ENCODE measurements at regions not wholly inside any gene's neighbourhood (a gene's known extent, or its start where the extent isn't known, plus 50 kb on each side); places are given as distances from the start of the nearest gene placed in this dataset.

GRCh38 chr10:29169021-29169420 is 119.8 kb upstream of the LYZL1 start:
- no peaks in the 10 kb centered on the region for H3K36me3 ChIP-seq (ENCODE audit: insufficient read depth)
- no peaks in the 10 kb centered on the region for H3K4me1 ChIP-seq (ENCODE audit: low read depth, poor library complexity, severe bottlenecking)
- no peak overlapping the region for H3K4me3 ChIP-seq (IDR thresholded peaks at IDR 0.05; ENCODE audit: insufficient read depth, low read depth, low read length)
- no peak overlapping the region for H3K9ac ChIP-seq
- H4K20me1 ChIP-seq (ENCODE audit: insufficient read depth) = no peaks in the 10 kb centered on the region
- TF ChIP-seq, protein P1, sequence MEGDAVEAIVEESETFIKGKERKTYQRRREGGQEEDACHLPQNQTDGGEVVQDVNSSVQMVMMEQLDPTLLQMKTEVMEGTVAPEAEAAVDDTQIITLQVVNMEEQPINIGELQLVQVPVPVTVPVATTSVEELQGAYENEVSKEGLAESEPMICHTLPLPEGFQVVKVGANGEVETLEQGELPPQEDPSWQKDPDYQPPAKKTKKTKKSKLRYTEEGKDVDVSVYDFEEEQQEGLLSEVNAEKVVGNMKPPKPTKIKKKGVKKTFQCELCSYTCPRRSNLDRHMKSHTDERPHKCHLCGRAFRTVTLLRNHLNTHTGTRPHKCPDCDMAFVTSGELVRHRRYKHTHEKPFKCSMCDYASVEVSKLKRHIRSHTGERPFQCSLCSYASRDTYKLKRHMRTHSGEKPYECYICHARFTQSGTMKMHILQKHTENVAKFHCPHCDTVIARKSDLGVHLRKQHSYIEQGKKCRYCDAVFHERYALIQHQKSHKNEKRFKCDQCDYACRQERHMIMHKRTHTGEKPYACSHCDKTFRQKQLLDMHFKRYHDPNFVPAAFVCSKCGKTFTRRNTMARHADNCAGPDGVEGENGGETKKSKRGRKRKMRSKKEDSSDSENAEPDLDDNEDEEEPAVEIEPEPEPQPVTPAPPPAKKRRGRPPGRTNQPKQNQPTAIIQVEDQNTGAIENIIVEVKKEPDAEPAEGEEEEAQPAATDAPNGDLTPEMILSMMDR (conservative IDR thresholded peaks at IDR 0.05; ENCODE audit: low read depth, low read length) = no peak
- no peak overlapping the region for H3K27ac ChIP-seq
- H2AFZ ChIP-seq (ENCODE audit: low read depth) = no peak overlapping the region
- H3K79me2 ChIP-seq (ENCODE audit: insufficient read depth, low read depth) = no peaks in the 10 kb centered on the region
- no peaks in the 10 kb centered on the region for H3K27me3 ChIP-seq (ENCODE audit: insufficient read depth, low read depth)
- no peak overlapping the region for H3K4me2 ChIP-seq

DNA sequence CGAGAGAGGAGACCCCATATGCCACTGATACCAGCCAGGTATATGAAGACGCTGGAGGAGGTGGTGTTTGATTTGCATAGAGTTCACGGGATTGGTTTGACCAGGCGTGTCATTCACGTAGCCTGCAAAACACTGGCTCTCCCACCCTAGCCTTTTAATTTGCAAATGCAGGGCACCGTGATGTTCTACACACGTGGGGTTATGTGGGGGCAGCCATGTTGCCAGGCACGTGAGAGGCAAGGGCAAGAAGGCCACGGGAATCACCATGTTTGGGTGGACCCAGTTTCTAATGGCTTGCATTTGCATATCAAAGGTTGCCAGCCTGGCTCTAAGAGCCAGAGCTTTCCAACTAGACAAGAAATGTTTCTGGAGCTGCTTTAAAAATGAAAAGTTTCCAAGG is 117.2 kb upstream of the LYZL1 start:
- H3K79me2 ChIP-seq (ENCODE audit: insufficient read depth, low read depth) = no peaks in the 10 kb centered on the region
- no peaks in the 10 kb centered on the region for H4K20me1 ChIP-seq (ENCODE audit: insufficient read depth)
- no peak overlapping the region for H3K9ac ChIP-seq
- no peak overlapping the region for H3K4me2 ChIP-seq
- no peaks in the 10 kb centered on the region for H3K36me3 ChIP-seq (ENCODE audit: insufficient read depth)
- no peaks in the 10 kb centered on the region for H3K27me3 ChIP-seq (ENCODE audit: insufficient read depth, low read depth)
- H3K4me3 ChIP-seq (IDR thresholded peaks at IDR 0.05; ENCODE audit: insufficient read depth, low read depth, low read length) = no peak overlapping the region
- H3K4me1 ChIP-seq (ENCODE audit: low read depth, poor library complexity, severe bottlenecking) = no peaks in the 10 kb centered on the region
- TF ChIP-seq, protein P1 (conservative IDR thresholded peaks at IDR 0.05; ENCODE audit: low read depth, low read length) = no peak
- H2AFZ ChIP-seq (ENCODE audit: low read depth) = no peak overlapping the region
- H3K27ac ChIP-seq = no peak overlapping the region

GRCh38 chr10:29174389-29174788 is 114.5 kb upstream of the LYZL1 start:
- H4K20me1 ChIP-seq (ENCODE audit: insufficient read depth) = no peaks in the 10 kb centered on the region
- no peak overlapping the region for H2AFZ ChIP-seq (ENCODE audit: low read depth)
- no peaks in the 10 kb centered on the region for H3K4me1 ChIP-seq (ENCODE audit: low read depth, poor library complexity, severe bottlenecking)
- no peaks in the 10 kb centered on the region for H3K27me3 ChIP-seq (ENCODE audit: insufficient read depth, low read depth)
- H3K4me3 ChIP-seq (IDR thresholded peaks at IDR 0.05; ENCODE audit: insufficient read depth, low read depth, low read length) = no peak overlapping the region
- no peak overlapping the region for H3K27ac ChIP-seq
- no peaks in the 10 kb centered on the region for H3K79me2 ChIP-seq (ENCODE audit: insufficient read depth, low read depth)
- no peaks in the 10 kb centered on the region for H3K36me3 ChIP-seq (ENCODE audit: insufficient read depth)
- TF ChIP-seq, protein P1 (conservative IDR thresholded peaks at IDR 0.05; ENCODE audit: low read depth, low read length) = no peak
- H3K9ac ChIP-seq = no peak overlapping the region
- H3K4me2 ChIP-seq = no peak overlapping the region

- TF ChIP-seq, protein P1 (conservative IDR thresholded peaks at IDR 0.05; ENCODE audit: low read depth, low read length) = no peak
- Histone ChIP-seq H3K9ac (no peak overlapping the region), H3K79me2 (ENCODE audit: insufficient read depth, low read depth) (no peaks in the 10 kb centered on the region), H3K27me3 (ENCODE audit: insufficient read depth, low read depth) (no peaks in the 10 kb centered on the region), H3K36me3 (ENCODE audit: insufficient read depth) (no peaks in the 10 kb centered on the region), H4K20me1 (ENCODE audit: insufficient read depth) (no peaks in the 10 kb centered on the region), H2AFZ (ENCODE audit: low read depth) (no peak overlapping the region), H3K4me1 (ENCODE audit: low read depth, poor library complexity, severe bottlenecking) (no peaks in the 10 kb centered on the region), H3K27ac (no peak overlapping the region), H3K4me3 (IDR thresholded peaks at IDR 0.05; ENCODE audit: insufficient read depth, low read depth, low read length) (no peak overlapping the region), H3K4me2 (no peak overlapping the region)
Measured at GRCh38 chr10:29176845-29177832, 111.7 kb upstream of the LYZL1 start.

Data from KMS-11 (cell line).